OCI-LY3 (cell line): ENCODE measurements at regions not wholly inside any gene's neighbourhood (a gene's known extent, or its start where the extent isn't known, plus 50 kb on each side); places are given as distances from the start of the nearest gene placed in this dataset.

ENCODE experiments used
- H2AFZ ChIP-seq: fragments of 200-600, 300-600 bp; shearing (Covaris generic); 2 replicates; pipeline ENCODE4 v1.6.0; 2014; ENCODE audit warnings: antibody characterized with exemption, low read depth, low read length
- H3K27ac ChIP-seq: fragments of 200-600, 300-600 bp; sonication (generic); 2 replicates; pipeline ENCODE4 v1.5.1; 2014; ENCODE audit warnings: mild to moderate bottlenecking, low read length, moderate library complexity, mixed read lengths
- H3K27me3 ChIP-seq: fragments of 200-600, 300-600 bp; sonication (generic); 2 replicates; pipeline ENCODE4 v1.6.1; 2014; ENCODE audit warnings: low read depth, low read length, mixed read lengths
- H3K36me3 ChIP-seq: fragments of 200-600, 300-600 bp; sonication (generic); replicated peaks from 2 replicates; pipeline ENCODE3; 2014; ENCODE audit warnings: low read depth, low read length, mixed read lengths
- H3K4me1 ChIP-seq: fragments of 300-600, 200-600 bp; sonication (generic); 2 replicates; pipeline ENCODE4 v1.6.1; 2014; ENCODE audit warnings: low read length, mixed read lengths
- H3K4me2 ChIP-seq: fragments of 200-600, 300-600 bp; sonication (generic); 2 replicates; pipeline ENCODE4 v1.6.1; 2014; ENCODE audit warnings: low read length, mixed read lengths
- H3K4me3 ChIP-seq: fragments of 300-600, 200-600 bp; sonication (generic); 2 replicates; pipeline ENCODE4 v1.5.1; 2014; ENCODE audit warnings: antibody characterized with exemption, mild to moderate bottlenecking, low read length, moderate library complexity
- H3K79me2 ChIP-seq: fragments of 300-600, 200-600 bp; shearing (Covaris generic); 2 replicates; pipeline ENCODE4 v1.6.1; 2014; ENCODE audit warnings: mild to moderate bottlenecking, low read length, mixed read lengths
- H3K9ac ChIP-seq: fragments of 300-600, 200-600 bp; shearing (Covaris generic); 2 replicates; pipeline ENCODE4 v1.6.0; 2014; ENCODE audit warnings: mild to moderate bottlenecking, low read length, moderate library complexity
- H3K9me3 ChIP-seq: fragments of 200-600, 300-600 bp; shearing (Covaris generic); 2 replicates; pipeline ENCODE4 v1.6.1; 2014; ENCODE audit warnings: low read length, mixed read lengths; ENCODE audit not compliant: insufficient read depth
- H4K20me1 ChIP-seq: fragments of 200-600, 300-600 bp; sonication (generic); 2 replicates; pipeline ENCODE4 v1.6.1; 2016; ENCODE audit warnings: low read length, mixed read lengths; ENCODE audit not compliant: insufficient read depth
- EZH2phosphoT487 ChIP-seq: fragments of 200-600 bp; shearing (Covaris generic); IDR thresholded peaks from 2 replicates; pipeline ENCODE4 v1.6.1; 2018; ENCODE audit warnings: antibody characterized with exemption, mixed run types, low read depth
- TF ChIP-seq, protein P1 (sequence below): fragments of 200-600, 300-600 bp; sonication (generic); IDR thresholded peaks from 2 replicates; pipeline ENCODE4 v1.5.1; 2014; ENCODE audit warnings: antibody characterized with exemption, low read length, low read depth

GRCh38 chr18:37987901-37988300 is 422.3 kb upstream of the CELF4 start:
- H3K4me3 ChIP-seq: no peak overlapping the region
- no peaks in the 10 kb centered on the region for H3K27me3 ChIP-seq
- no peak overlapping the region for H3K9ac ChIP-seq
- no peaks in the 10 kb centered on the region for H3K9me3 ChIP-seq
- no peaks in the 10 kb centered on the region for H3K36me3 ChIP-seq
- no peak overlapping the region for H3K27ac ChIP-seq
- peaks cover 9% of the 10 kb centered on the region for H3K4me1 ChIP-seq
- H3K4me2 ChIP-seq: no peak overlapping the region
- H2AFZ ChIP-seq: no peak overlapping the region
- no peaks in the 10 kb centered on the region for H3K79me2 ChIP-seq
- H4K20me1 ChIP-seq: no peaks in the 10 kb centered on the region
- no peak for TF ChIP-seq EZH2phosphoT487
- TF ChIP-seq, protein P1, sequence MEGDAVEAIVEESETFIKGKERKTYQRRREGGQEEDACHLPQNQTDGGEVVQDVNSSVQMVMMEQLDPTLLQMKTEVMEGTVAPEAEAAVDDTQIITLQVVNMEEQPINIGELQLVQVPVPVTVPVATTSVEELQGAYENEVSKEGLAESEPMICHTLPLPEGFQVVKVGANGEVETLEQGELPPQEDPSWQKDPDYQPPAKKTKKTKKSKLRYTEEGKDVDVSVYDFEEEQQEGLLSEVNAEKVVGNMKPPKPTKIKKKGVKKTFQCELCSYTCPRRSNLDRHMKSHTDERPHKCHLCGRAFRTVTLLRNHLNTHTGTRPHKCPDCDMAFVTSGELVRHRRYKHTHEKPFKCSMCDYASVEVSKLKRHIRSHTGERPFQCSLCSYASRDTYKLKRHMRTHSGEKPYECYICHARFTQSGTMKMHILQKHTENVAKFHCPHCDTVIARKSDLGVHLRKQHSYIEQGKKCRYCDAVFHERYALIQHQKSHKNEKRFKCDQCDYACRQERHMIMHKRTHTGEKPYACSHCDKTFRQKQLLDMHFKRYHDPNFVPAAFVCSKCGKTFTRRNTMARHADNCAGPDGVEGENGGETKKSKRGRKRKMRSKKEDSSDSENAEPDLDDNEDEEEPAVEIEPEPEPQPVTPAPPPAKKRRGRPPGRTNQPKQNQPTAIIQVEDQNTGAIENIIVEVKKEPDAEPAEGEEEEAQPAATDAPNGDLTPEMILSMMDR: no peak

DNA sequence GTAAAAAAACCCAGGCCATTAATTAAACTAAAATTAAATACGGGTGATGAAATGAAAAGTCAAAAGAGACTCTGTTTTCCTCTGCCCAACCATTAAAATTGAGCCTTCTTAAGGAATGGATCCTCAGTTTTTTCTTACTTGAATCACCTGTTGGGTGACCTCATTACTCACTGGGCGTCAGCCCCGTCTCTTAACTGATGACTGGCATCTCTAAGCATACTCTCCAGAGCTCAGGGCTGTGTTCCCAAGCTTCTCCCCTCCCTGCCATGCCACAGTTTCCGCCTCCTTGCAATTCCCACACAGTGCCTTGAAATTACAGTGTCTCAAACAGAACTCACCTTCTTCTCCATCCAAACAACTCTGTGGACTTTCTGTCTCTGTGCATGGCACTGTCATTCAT is 421.1 kb upstream of the CELF4 start:
- H3K9me3 ChIP-seq: no peaks in the 10 kb centered on the region
- H3K9ac ChIP-seq: no peak overlapping the region
- no peaks in the 10 kb centered on the region for H4K20me1 ChIP-seq
- no peak overlapping the region for H2AFZ ChIP-seq
- TF ChIP-seq EZH2phosphoT487: no peak
- TF ChIP-seq, protein P1: no peak
- no peak overlapping the region for H3K4me3 ChIP-seq
- H3K79me2 ChIP-seq: no peaks in the 10 kb centered on the region
- H3K27me3 ChIP-seq: no peaks in the 10 kb centered on the region
- no peaks in the 10 kb centered on the region for H3K36me3 ChIP-seq
- peaks cover 9% of the 10 kb centered on the region for H3K4me1 ChIP-seq
- no peak overlapping the region for H3K4me2 ChIP-seq
- H3K27ac ChIP-seq: no peak overlapping the region

DNA sequence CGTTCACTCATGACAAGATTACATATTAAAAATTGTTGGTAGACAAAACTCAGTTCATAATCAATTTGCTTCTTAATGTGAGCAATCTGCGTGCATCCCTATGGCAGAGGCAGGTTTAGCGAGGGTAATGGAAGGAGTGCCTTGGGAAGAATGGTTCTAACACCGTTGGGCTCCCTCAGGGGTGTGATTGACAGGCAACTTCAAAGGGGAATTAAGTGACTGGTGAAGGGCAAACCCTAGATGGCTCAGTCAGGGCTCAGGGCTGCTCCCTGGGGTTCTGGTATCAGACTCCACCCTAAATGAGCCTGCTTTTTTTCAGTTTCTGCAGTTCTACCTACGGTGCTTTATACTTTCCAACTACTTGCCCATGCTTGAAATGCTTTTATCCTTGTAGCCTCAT is 419.5 kb upstream of the CELF4 start:
- no peaks in the 10 kb centered on the region for H3K36me3 ChIP-seq

GRCh38 chr18:37980556-37980955 is 415.0 kb upstream of the CELF4 start:
- H3K4me2 ChIP-seq: no peak overlapping the region
- H3K27me3 ChIP-seq: no peaks in the 10 kb centered on the region
- peaks cover 18% of the 10 kb centered on the region for H3K4me1 ChIP-seq
- TF ChIP-seq, protein P1: no peak
- TF ChIP-seq EZH2phosphoT487: no peak
- H3K79me2 ChIP-seq: no peaks in the 10 kb centered on the region
- no peaks in the 10 kb centered on the region for H4K20me1 ChIP-seq
- no peak overlapping the region for H2AFZ ChIP-seq
- no peak overlapping the region for H3K4me3 ChIP-seq
- no peak overlapping the region for H3K27ac ChIP-seq
- H3K9me3 ChIP-seq: peaks cover 7% of the 10 kb centered on the region; the same call in 1 of the 2 replicates
- no peak overlapping the region for H3K9ac ChIP-seq
- no peaks in the 10 kb centered on the region for H3K36me3 ChIP-seq

More for the DNA sequence above, 419.5 kb upstream of the CELF4 start:
- Histone ChIP-seq H3K27ac (no peak overlapping the region), H3K4me1 (peaks cover 17% of the 10 kb centered on the region), H3K4me3 (no peak overlapping the region), H3K27me3 (no peaks in the 10 kb centered on the region), H3K9me3 (no peaks in the 10 kb centered on the region), H3K9ac (no peak overlapping the region), H4K20me1 (no peaks in the 10 kb centered on the region), H3K79me2 (no peaks in the 10 kb centered on the region), H2AFZ (no peak overlapping the region), H3K4me2 (no peak overlapping the region)
- TF ChIP-seq, protein P1: no peak
- no peak for TF ChIP-seq EZH2phosphoT487
